IMR-90 (cell line): ENCODE measurements at regions not wholly inside any gene's neighbourhood (a gene's known extent, or its start where the extent isn't known, plus 50 kb on each side); places are given as distances from the start of the nearest gene placed in this dataset.

Source experiments
- CHD1 ChIP-seq: IDR thresholded peaks from 2 replicates; pipeline ENCODE4 v1.6.1; 2012; ENCODE audit warnings: low read depth, low read length, improper control_type of control experiment
- ELK1 ChIP-seq: fragments of 150-350 bp; IDR thresholded peaks from 2 replicates; pipeline ENCODE4 v1.6.1; 2016; ENCODE audit warnings: low read depth, mild to moderate bottlenecking, low read length, moderate library complexity, borderline replicate concordance
- MAZ ChIP-seq: IDR thresholded peaks from 2 replicates; pipeline ENCODE4 v1.6.1; 2012; ENCODE audit warnings: low read depth, mild to moderate bottlenecking, low read length, improper control_type of control experiment, moderate library complexity, borderline replicate concordance
- TF ChIP-seq, protein P1 (sequence below): conservative IDR thresholded peaks from 2 replicates; pipeline ENCODE4 v1.5.1; 2012; ENCODE audit warnings: mild to moderate bottlenecking, low read depth, low read length, improper control_type of control experiment

GRCh38 chr7:149682038-149682437 lies 91.3 kb downstream of the ZNF467 start:
- no peak for TF ChIP-seq CHD1
- TF ChIP-seq, protein P1, sequence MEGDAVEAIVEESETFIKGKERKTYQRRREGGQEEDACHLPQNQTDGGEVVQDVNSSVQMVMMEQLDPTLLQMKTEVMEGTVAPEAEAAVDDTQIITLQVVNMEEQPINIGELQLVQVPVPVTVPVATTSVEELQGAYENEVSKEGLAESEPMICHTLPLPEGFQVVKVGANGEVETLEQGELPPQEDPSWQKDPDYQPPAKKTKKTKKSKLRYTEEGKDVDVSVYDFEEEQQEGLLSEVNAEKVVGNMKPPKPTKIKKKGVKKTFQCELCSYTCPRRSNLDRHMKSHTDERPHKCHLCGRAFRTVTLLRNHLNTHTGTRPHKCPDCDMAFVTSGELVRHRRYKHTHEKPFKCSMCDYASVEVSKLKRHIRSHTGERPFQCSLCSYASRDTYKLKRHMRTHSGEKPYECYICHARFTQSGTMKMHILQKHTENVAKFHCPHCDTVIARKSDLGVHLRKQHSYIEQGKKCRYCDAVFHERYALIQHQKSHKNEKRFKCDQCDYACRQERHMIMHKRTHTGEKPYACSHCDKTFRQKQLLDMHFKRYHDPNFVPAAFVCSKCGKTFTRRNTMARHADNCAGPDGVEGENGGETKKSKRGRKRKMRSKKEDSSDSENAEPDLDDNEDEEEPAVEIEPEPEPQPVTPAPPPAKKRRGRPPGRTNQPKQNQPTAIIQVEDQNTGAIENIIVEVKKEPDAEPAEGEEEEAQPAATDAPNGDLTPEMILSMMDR = no peak
- TF ChIP-seq ELK1 = no peak
- TF ChIP-seq MAZ = no peak
